ENCODE measurements at regions not wholly inside any gene's neighbourhood (a gene's known extent, or its start where the extent isn't known, plus 50 kb on each side); places are given as distances from the start of the nearest gene placed in this dataset.

DNA sequence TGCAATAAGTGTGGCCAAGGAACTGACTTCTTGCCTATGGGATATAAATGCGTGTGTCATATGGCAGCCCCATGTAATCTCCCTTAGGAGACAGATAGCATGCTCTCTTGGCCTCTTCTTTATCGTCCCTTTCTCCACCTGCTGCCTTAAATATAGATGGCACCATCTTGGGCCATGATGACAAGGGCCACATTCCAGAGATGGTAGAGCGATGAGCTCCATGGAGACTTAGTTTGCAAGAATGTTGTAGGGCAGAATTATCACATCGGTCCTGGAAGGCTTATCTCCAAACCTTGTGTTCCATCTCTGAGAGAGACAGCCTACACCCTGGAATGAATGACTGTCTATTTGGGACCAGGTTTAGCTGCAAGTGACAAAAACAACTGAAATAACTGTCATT, 536.7 kb downstream of the TNS1 start:
- H3K4me3 ChIP-seq (ENCODE audit: low read depth, low read length), result no peak overlapping the region
- TF ChIP-seq, protein P1, sequence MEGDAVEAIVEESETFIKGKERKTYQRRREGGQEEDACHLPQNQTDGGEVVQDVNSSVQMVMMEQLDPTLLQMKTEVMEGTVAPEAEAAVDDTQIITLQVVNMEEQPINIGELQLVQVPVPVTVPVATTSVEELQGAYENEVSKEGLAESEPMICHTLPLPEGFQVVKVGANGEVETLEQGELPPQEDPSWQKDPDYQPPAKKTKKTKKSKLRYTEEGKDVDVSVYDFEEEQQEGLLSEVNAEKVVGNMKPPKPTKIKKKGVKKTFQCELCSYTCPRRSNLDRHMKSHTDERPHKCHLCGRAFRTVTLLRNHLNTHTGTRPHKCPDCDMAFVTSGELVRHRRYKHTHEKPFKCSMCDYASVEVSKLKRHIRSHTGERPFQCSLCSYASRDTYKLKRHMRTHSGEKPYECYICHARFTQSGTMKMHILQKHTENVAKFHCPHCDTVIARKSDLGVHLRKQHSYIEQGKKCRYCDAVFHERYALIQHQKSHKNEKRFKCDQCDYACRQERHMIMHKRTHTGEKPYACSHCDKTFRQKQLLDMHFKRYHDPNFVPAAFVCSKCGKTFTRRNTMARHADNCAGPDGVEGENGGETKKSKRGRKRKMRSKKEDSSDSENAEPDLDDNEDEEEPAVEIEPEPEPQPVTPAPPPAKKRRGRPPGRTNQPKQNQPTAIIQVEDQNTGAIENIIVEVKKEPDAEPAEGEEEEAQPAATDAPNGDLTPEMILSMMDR (IDR thresholded peaks at IDR 0.05; ENCODE audit: low read depth, low read length), result no peak

GRCh38 chr2:217465100-217465499, 537.7 kb downstream of the TNS1 start:
- no peak overlapping the region for H3K4me3 ChIP-seq (ENCODE audit: low read depth, low read length)
- TF ChIP-seq, protein P1 (IDR thresholded peaks at IDR 0.05; ENCODE audit: low read depth, low read length), result no peak

GRCh38 chr2:217463402-217464075, 539.3 kb downstream of the TNS1 start:
- TF ChIP-seq, protein P1 (IDR thresholded peaks at IDR 0.05; ENCODE audit: low read depth, low read length), result no peak
- H3K4me3 ChIP-seq (ENCODE audit: low read depth, low read length), result no peak overlapping the region

- TF ChIP-seq, protein P1 (IDR thresholded peaks at IDR 0.05; ENCODE audit: low read depth, low read length), result no peak
- no peak overlapping the region for H3K4me3 ChIP-seq (ENCODE audit: low read depth, low read length)
Measured at GRCh38 chr2:217462121-217462520, 540.7 kb downstream of the TNS1 start.

- no peak overlapping the region for H3K4me3 ChIP-seq (ENCODE audit: low read depth, low read length)
- TF ChIP-seq, protein P1 (IDR thresholded peaks at IDR 0.05; ENCODE audit: low read depth, low read length), result no peak
Measured at GRCh38 chr2:217461674-217462073, 541.1 kb downstream of the TNS1 start.

- H3K4me3 ChIP-seq (ENCODE audit: low read depth, low read length), result no peak overlapping the region
- TF ChIP-seq, protein P1 (IDR thresholded peaks at IDR 0.05; ENCODE audit: low read depth, low read length), result no peak
Measured at GRCh38 chr2:217459680-217460405, 543.0 kb downstream of the TNS1 start.

DNA sequence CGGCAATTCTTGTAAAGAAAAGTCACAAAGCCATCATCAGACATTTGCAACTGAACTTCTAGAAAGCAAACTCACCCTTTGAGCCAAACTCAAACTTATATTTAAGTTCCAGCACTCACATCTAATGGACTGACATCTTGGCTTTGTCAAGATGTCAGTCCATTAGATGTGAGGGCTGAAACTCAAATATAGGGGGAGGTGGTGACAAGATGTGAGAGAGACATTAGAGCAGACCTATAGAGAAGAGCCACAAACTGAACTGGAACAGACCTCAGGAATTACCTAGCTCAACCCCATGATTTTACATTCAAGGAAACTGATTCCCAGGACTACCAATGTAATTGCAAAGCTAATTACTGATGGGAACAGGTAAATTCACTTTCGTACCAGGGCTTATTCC, 543.8 kb downstream of the TNS1 start:
- TF ChIP-seq, protein P1 (IDR thresholded peaks at IDR 0.05; ENCODE audit: low read depth, low read length), result no peak

More for the DNA sequence above, 543.8 kb downstream of the TNS1 start:
- no peak overlapping the region for H3K4me3 ChIP-seq (ENCODE audit: low read depth, low read length)

All from WI38 (cell line).